ENCODE measurements at regions not wholly inside any gene's neighbourhood (a gene's known extent, or its start where the extent isn't known, plus 50 kb on each side); places are given as distances from the start of the nearest gene placed in this dataset.

DNA sequence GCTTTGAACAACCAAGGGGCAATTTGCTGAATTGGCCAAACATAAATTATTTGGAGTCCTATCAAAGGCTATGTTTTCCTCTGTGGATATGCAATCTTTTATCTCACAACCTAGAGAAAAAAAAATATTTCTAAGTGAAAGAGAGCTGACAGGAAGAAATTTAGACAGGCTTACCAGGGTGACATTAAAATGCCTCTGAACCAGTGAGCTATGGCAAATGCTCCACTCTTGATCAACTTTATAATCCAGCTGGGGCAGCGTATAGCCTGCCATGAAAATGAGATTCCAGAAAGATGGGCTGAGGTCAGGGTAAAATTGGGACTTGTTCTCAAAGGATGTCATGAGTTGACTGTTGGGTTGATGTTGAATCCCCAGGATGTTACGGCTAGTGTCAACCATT is 399.3 kb upstream of the TRPC7 start:
- no peak for ATAC-seq (ENCODE audit: low read depth)
- no TSS peak for BruUV-seq (replicated peaks)
- in situ Hi-C loops (cut with MboI; ENCODE audit: low sequenced_read_pairs) (loop anchor here (10.0 kb wide), 1 partner anchor 520 kb away; no protein-coding TSS in a partner anchor), dilution Hi-C loops (cut with HindIII; ENCODE audit: low sequenced_read_pairs, unreplicated experiment) (no loop called here), intact Hi-C loops (cut with micrococcal nuclease) (no loop called here)
- H3K36me3 ChIP-seq (ENCODE audit: control insufficient read depth, insufficient read depth, low read length) = no peaks in the 10 kb centered on the region
- ChIA-PET POLR2A (ENCODE audit: unreplicated experiment) (no interaction called here), CTCF (no interaction called here)
- no peak overlapping the region for H3K56ac ChIP-seq (ENCODE audit: extremely low read depth, insufficient read depth, low read length)
- H4K91ac ChIP-seq (ENCODE audit: insufficient read depth, low read depth, low read length) = no peak overlapping the region
- H3K4ac ChIP-seq (ENCODE audit: low read depth, low read length) = no peak overlapping the region
- no peak overlapping the region for H4K8ac ChIP-seq (ENCODE audit: low read depth in 2 of 2, low read length in 2 of 2)
- no peak overlapping the region for H2BK5ac ChIP-seq (ENCODE audit: low read depth, low read length, poor library complexity, severe bottlenecking)
- no peaks in the 10 kb centered on the region for H3K27me3 ChIP-seq (ENCODE audit: control insufficient read depth, insufficient read depth, low read length)
- no peak overlapping the region for H3K9ac ChIP-seq (ENCODE audit: low read depth, low read length)
- no peak overlapping the region for H4K5ac ChIP-seq (ENCODE audit: low read depth, low read length)
- no peak overlapping the region for H2BK120ac ChIP-seq (ENCODE audit: low read depth, low read length)
- no peaks in the 10 kb centered on the region for H3K79me1 ChIP-seq (ENCODE audit: low read depth in 1 of 2, low read length in 2 of 2)
- H3K9me1 ChIP-seq (ENCODE audit: insufficient read depth, low read length) = no peaks in the 10 kb centered on the region
- no peak overlapping the region for H3K18ac ChIP-seq (ENCODE audit: low read depth, low read length)
- H3K4me2 ChIP-seq (ENCODE audit: low read depth, low read length) = no peak overlapping the region
- H2AK9ac ChIP-seq (replicated peaks; ENCODE audit: low read depth, low read length, poor library complexity) = no peak overlapping the region
- H2AK5ac ChIP-seq (ENCODE audit: low read depth, low read length) = no peak overlapping the region
- TF ChIP-seq CHD1 (IDR thresholded peaks at IDR 0.05; ENCODE audit: low read depth, low read length) (no peak), CEBPB (IDR thresholded peaks at IDR 0.05; ENCODE audit: low read depth, low read length) (no peak), MAFK (IDR thresholded peaks at IDR 0.05; ENCODE audit: low read depth, low read length) (no peak), NFE2L2 (IDR thresholded peaks at IDR 0.05; ENCODE audit: low read depth, low read length) (no peak), MXI1 (IDR thresholded peaks at IDR 0.05; ENCODE audit: borderline replicate concordance, low read depth, low read length) (no peak), RAD21 (IDR thresholded peaks at IDR 0.05; ENCODE audit: low read length) (no peak), SMC3 (IDR thresholded peaks at IDR 0.05; ENCODE audit: low read depth, low read length) (no peak), FOS (IDR thresholded peaks at IDR 0.05; ENCODE audit: low read depth, low read length) (no peak)
- TF ChIP-seq, protein P1, sequence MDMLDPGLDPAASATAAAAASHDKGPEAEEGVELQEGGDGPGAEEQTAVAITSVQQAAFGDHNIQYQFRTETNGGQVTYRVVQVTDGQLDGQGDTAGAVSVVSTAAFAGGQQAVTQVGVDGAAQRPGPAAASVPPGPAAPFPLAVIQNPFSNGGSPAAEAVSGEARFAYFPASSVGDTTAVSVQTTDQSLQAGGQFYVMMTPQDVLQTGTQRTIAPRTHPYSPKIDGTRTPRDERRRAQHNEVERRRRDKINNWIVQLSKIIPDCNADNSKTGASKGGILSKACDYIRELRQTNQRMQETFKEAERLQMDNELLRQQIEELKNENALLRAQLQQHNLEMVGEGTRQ (IDR thresholded peaks at IDR 0.05; ENCODE audit: low read depth, low read length) = no peak
- TF ChIP-seq, protein P2, sequence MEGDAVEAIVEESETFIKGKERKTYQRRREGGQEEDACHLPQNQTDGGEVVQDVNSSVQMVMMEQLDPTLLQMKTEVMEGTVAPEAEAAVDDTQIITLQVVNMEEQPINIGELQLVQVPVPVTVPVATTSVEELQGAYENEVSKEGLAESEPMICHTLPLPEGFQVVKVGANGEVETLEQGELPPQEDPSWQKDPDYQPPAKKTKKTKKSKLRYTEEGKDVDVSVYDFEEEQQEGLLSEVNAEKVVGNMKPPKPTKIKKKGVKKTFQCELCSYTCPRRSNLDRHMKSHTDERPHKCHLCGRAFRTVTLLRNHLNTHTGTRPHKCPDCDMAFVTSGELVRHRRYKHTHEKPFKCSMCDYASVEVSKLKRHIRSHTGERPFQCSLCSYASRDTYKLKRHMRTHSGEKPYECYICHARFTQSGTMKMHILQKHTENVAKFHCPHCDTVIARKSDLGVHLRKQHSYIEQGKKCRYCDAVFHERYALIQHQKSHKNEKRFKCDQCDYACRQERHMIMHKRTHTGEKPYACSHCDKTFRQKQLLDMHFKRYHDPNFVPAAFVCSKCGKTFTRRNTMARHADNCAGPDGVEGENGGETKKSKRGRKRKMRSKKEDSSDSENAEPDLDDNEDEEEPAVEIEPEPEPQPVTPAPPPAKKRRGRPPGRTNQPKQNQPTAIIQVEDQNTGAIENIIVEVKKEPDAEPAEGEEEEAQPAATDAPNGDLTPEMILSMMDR (conservative IDR thresholded peaks at IDR 0.05; ENCODE audit: low read depth, low read length) = no peak
- H3K27ac ChIP-seq (ENCODE audit: insufficient read depth, low read length) = no peak overlapping the region
- no peak overlapping the region for H3K4me3 ChIP-seq (ENCODE audit: insufficient read depth, low read depth, low read length)
- no peak overlapping the region for H2AFZ ChIP-seq (replicated peaks; ENCODE audit: low read length, poor library complexity)
- H3K9me3 ChIP-seq (ENCODE audit: control insufficient read depth, insufficient read depth, low read length) = peaks cover 5% of the 10 kb centered on the region; the same call in 1 of the 2 replicates
- no peak overlapping the region for H2BK20ac ChIP-seq (ENCODE audit: low read depth, low read length)
- no peaks in the 10 kb centered on the region for H4K20me1 ChIP-seq (ENCODE audit: insufficient read depth, low read length)
- H3K4me1 ChIP-seq (ENCODE audit: control insufficient read depth, insufficient read depth, low read length) = no peaks in the 10 kb centered on the region
- 35% methylated on average over 2 of the region's 2 CpGs; no CpG with 5 or more reads in 1 of the 2 experiments for WGBS, 2 experiments (ENCODE audit: extremely low coverage in 2 of 2, insufficient read length in 1 of 2)
- DNase-seq = no peak
- H2BK15ac ChIP-seq (ENCODE audit: low read depth, low read length) = no peak overlapping the region
- H3K14ac ChIP-seq (replicated peaks; ENCODE audit: low read depth, low read length) = no peak overlapping the region
- H3K23ac ChIP-seq (ENCODE audit: low read depth, low read length) = no peak overlapping the region

Data from IMR-90 (cell line).